ENCODE measurements at regions not wholly inside any gene's neighbourhood (a gene's known extent, or its start where the extent isn't known, plus 50 kb on each side); places are given as distances from the start of the nearest gene placed in this dataset.

- TF ChIP-seq CTCF (IDR thresholded peaks at IDR 0.05) (no peak), POLR2A (IDR thresholded peaks at IDR 0.05; ENCODE audit: low read depth) (no peak), EP300 (IDR thresholded peaks at IDR 0.05) (no peak)
Measured at GRCh38 chr5:178781936-178782335, 51.5 kb upstream of the ZNF354A start.

All from esophagus muscularis mucosa (tissue), 4 donors.